22Rv1 (cell line): ENCODE measurements at regions not wholly inside any gene's neighbourhood (a gene's known extent, or its start where the extent isn't known, plus 50 kb on each side); places are given as distances from the start of the nearest gene placed in this dataset.

ENCODE experiments used
- H3K27ac ChIP-seq: fragments of 450-650 bp; 2 replicates; pipeline ENCODE4 v1.5.1; 2017
- ZFX ChIP-seq: fragments of 450-650 bp; IDR thresholded peaks from 2 replicates; pipeline ENCODE4 v1.6.1; 2017; ENCODE audit warnings: antibody characterized with exemption, borderline replicate concordance
- TF ChIP-seq, protein P1 (sequence below): fragments of 450-650 bp; IDR thresholded peaks from 2 replicates; pipeline ENCODE4 v1.5.1; 2017; ENCODE audit warnings: mild to moderate bottlenecking

DNA sequence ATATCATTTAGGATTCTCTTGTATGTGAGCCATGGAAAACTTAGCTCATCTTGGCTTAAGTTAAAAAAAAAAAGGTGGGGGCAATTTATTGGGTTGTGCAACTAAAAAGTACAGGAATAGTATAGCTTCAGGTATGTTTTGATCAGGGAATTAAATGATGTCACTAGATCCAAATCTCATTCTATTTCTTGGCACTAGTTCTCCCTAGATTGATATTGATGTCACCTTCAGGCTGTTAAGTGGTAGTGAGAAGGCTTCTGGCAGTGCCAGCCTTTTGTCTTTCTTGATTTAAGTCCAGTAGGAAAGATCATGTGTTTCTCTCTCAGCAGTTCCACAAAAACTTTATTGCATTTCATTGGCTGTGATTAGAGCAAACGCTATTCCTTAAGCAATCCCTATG, 65.0 kb upstream of the ZBED5 start:
- TF ChIP-seq, protein P1, sequence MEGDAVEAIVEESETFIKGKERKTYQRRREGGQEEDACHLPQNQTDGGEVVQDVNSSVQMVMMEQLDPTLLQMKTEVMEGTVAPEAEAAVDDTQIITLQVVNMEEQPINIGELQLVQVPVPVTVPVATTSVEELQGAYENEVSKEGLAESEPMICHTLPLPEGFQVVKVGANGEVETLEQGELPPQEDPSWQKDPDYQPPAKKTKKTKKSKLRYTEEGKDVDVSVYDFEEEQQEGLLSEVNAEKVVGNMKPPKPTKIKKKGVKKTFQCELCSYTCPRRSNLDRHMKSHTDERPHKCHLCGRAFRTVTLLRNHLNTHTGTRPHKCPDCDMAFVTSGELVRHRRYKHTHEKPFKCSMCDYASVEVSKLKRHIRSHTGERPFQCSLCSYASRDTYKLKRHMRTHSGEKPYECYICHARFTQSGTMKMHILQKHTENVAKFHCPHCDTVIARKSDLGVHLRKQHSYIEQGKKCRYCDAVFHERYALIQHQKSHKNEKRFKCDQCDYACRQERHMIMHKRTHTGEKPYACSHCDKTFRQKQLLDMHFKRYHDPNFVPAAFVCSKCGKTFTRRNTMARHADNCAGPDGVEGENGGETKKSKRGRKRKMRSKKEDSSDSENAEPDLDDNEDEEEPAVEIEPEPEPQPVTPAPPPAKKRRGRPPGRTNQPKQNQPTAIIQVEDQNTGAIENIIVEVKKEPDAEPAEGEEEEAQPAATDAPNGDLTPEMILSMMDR = no peak
- TF ChIP-seq ZFX = no peak
- no peak overlapping the region for H3K27ac ChIP-seq

DNA sequence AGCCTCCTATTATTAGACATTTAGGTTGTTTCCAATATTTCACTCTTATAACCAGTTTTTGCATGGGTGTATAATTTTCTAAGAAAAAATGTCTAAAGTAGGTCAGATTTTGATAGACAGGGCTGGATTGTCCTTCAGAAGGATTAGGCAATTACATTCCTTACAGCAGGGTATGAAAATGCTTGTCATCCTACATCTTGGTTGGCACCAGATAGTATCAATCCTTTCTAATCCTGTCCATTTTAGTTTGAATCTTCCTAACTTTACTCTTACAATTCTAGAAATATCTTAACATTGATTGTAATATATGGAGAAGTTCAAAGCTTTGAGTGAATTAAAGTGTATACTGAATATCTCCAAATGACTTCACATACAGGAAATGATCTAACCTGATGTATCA, 63.0 kb upstream of the ZBED5 start:
- no peak overlapping the region for H3K27ac ChIP-seq
- TF ChIP-seq ZFX = no peak
- TF ChIP-seq, protein P1 = no peak

DNA sequence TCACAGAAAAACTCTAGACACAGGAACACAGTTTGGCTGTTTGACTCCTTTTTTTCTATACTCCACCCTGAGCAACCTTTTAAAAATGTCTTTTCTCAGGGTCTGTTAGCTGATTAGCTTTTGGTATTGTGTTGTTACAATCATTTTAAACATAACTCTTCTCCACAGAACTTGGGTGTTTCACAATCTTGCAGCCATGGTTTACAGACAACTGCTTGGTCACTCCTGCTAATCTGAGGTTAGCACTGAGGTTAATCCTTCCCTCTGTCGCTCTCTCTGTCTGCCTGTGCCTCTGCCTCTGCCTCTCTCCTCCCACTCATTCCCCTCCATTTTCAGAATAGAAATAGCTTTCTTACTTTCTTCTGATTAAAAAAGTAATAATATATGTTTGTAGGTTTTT, 62.4 kb upstream of the ZBED5 start:
- TF ChIP-seq ZFX = no peak
- TF ChIP-seq, protein P1 = no peak
- H3K27ac ChIP-seq = no peak overlapping the region

DNA sequence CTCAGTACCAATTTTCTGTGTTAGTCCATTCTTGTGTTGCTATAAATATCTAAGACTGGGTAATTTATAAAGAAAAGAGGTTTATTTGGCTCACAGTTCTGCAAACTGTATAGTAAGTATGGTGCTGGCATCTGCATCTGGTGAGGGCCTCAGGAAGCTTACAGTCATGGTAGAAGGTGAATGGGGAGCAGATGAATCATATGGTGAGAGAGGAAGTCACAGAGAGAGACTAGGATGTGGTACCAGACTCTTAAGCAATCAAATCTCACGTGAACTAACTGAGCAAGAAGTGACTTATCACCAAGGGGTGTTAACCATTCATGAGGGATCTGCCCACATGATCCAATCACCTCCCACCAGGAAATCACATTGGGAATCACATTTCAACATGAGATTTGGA, 60.8 kb upstream of the ZBED5 start:
- TF ChIP-seq ZFX = no peak
- TF ChIP-seq, protein P1 = no peak
- no peak overlapping the region for H3K27ac ChIP-seq

DNA sequence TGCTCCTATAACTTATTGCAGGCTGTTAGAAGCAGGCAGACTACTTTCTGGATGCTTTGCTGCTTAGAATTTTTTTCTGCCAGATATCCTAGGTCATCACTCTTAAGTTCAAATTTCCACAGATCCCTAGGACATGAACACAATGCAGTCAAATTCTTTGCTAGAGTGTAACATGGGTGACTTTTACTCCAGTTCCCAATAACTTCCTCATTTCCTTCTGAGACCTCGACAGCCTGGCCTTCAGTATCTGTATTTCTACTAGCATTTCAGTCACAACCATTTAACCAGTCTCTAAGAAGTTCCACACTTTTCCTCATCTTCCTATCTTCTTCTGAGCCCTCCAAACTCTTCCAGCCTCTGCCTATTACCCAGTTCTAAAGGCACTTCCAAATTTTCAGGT, 60.4 kb upstream of the ZBED5 start:
- no peak overlapping the region for H3K27ac ChIP-seq
- TF ChIP-seq, protein P1 = no peak
- no peak for TF ChIP-seq ZFX

DNA sequence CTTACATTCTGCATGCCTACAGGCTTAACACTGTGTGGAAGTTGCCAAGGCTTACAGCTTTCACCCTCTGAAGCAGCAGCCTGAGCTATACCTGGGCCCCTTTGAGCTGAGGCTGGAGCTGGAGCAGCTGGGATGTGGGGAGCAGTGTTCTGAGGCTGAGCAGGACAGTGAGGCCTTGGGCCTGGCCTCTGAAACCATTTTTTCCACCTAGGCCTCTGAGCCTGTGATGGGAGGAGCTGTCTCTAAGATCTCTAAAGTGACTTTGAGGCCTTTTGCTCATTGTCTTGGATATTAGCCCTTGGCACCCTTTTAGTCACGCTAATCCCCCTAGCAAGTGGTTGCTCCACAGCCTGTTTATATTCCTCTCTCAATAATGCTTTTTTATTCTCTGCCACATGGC, 59.9 kb upstream of the ZBED5 start:
- TF ChIP-seq, protein P1 = no peak
- no peak for TF ChIP-seq ZFX

DNA sequence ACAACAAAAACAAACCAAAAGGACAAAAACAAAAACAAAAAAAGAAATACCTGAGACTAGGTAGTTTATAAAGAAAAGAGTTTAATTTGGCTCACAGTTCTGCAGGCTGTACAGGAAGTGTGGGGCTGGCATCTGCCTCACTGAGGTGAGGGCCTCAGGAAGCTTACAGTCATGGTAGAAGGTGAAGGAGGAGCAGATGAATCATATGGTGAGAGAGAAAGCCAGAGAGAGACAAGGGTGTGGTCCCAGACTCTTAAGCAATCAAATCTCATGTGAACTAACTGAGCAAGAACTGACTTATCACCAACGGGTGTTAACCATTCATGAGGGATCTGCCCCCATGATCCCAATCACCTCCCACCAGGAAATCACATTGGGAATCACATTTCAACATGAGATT, 58.8 kb upstream of the ZBED5 start:
- TF ChIP-seq, protein P1 = no peak
- no peak for TF ChIP-seq ZFX

More for the DNA sequence above, 59.9 kb upstream of the ZBED5 start:
- H3K27ac ChIP-seq = no peak overlapping the region

More for the DNA sequence above, 58.8 kb upstream of the ZBED5 start:
- H3K27ac ChIP-seq = no peak overlapping the region
